Osteoblast (primary cell): ENCODE measurements at regions not wholly inside any gene's neighbourhood (a gene's known extent, or its start where the extent isn't known, plus 50 kb on each side); places are given as distances from the start of the nearest gene placed in this dataset.
A peak's percentile ranks its signal among the peaks of the same experiment; 100 is the strongest.

Experiments used
- DNase-seq: peaks from one replicate; pipeline ENCODE4 v3.0.0; 2011; ENCODE audit warnings: low spot score, mixed read lengths; ENCODE audit not compliant: insufficient read length; ENCODE audit errors: missing footprints
- H2AFZ ChIP-seq: 2 replicates; pipeline ENCODE4 v1.6.0; 2011; ENCODE audit warnings: mild to moderate bottlenecking, low read length
- H3K27ac ChIP-seq: 2 replicates; pipeline ENCODE4 v1.5.1; 2011; ENCODE audit warnings: mild to moderate bottlenecking, low read depth, low read length, moderate library complexity
- H3K27me3 ChIP-seq: 2 replicates; pipeline ENCODE4 v1.6.0; 2012; ENCODE audit warnings: mild to moderate bottlenecking, control low read depth, inconsistent platforms, low read length, moderate library complexity; ENCODE audit not compliant: insufficient read depth
- H3K36me3 ChIP-seq: 2 replicates; pipeline ENCODE4 v1.5.1; 2011; ENCODE audit warnings: mild to moderate bottlenecking, low read length, control low read depth, moderate library complexity; ENCODE audit not compliant: insufficient read depth
- H3K4me1 ChIP-seq: 2 replicates; pipeline ENCODE4 v1.5.1; 2011; ENCODE audit warnings: mild to moderate bottlenecking, low read length, control low read depth, moderate library complexity; ENCODE audit not compliant: insufficient read depth
- H3K4me2 ChIP-seq: 2 replicates; pipeline ENCODE4 v1.6.0; 2011; ENCODE audit warnings: mild to moderate bottlenecking, low read length; ENCODE audit not compliant: insufficient read depth
- H3K4me3 ChIP-seq: fragments of 200-600 bp; sonication (generic); 3 replicates; pipeline ENCODE4 v1.5.1; 2012; ENCODE audit warnings: mild to moderate bottlenecking, low read length, inconsistent platforms; ENCODE audit not compliant: insufficient read depth
- H3K79me2 ChIP-seq: 2 replicates; pipeline ENCODE4 v1.6.0; 2012; ENCODE audit warnings: mild to moderate bottlenecking, low read length, control low read depth, inconsistent platforms; ENCODE audit not compliant: insufficient read depth
- H3K9me3 ChIP-seq: 2 replicates; pipeline ENCODE4 v1.5.1; 2011; ENCODE audit warnings: low read depth, low read length, control low read depth
- H4K20me1 ChIP-seq: 2 replicates; pipeline ENCODE4 v1.6.0; 2012; ENCODE audit warnings: mild to moderate bottlenecking, low read length, control low read depth; ENCODE audit not compliant: insufficient read depth
- CTCF ChIP-seq: IDR thresholded peaks from 2 replicates; pipeline ENCODE4 v1.5.1; 2011; ENCODE audit warnings: mild to moderate bottlenecking, low read depth, low read length, moderate library complexity; ENCODE audit errors: extremely low read depth

- no peaks in the 10 kb centered on the region for H3K79me2 ChIP-seq
- no peak overlapping the region for H3K4me3 ChIP-seq
- no peaks in the 10 kb centered on the region for H3K9me3 ChIP-seq
- no peak overlapping the region for H2AFZ ChIP-seq
- H3K4me1 ChIP-seq, result no peaks in the 10 kb centered on the region
- H3K4me2 ChIP-seq, result no peak overlapping the region
- no peaks in the 10 kb centered on the region for H3K36me3 ChIP-seq
- no peaks in the 10 kb centered on the region for H3K27me3 ChIP-seq
- no peak overlapping the region for H3K27ac ChIP-seq
- no peak for TF ChIP-seq CTCF
- no peak for DNase-seq
- H4K20me1 ChIP-seq, result no peaks in the 10 kb centered on the region
Measured at GRCh38 chr6:104621396-104621795, 238.3 kb downstream of the HACE1 start.

- no peaks in the 10 kb centered on the region for H4K20me1 ChIP-seq
- TF ChIP-seq CTCF, result no peak
- no peaks in the 10 kb centered on the region for H3K9me3 ChIP-seq
- H3K27me3 ChIP-seq, result no peaks in the 10 kb centered on the region
- H3K36me3 ChIP-seq, result no peaks in the 10 kb centered on the region
- H2AFZ ChIP-seq, result no peak overlapping the region
- no peaks in the 10 kb centered on the region for H3K79me2 ChIP-seq
- H3K4me2 ChIP-seq, result no peak overlapping the region
- no peak overlapping the region for H3K27ac ChIP-seq
- DNase-seq, result no peak
- no peaks in the 10 kb centered on the region for H3K4me1 ChIP-seq
- no peak overlapping the region for H3K4me3 ChIP-seq
Measured at GRCh38 chr6:104617591-104617990, 242.1 kb downstream of the HACE1 start.

- DNase-seq, result peak; percentile 0
- Histone ChIP-seq H2AFZ (no peak overlapping the region), H3K9me3 (no peaks in the 10 kb centered on the region), H3K27me3 (no peaks in the 10 kb centered on the region), H3K4me1 (no peaks in the 10 kb centered on the region), H3K4me3 (no peak overlapping the region), H3K79me2 (no peaks in the 10 kb centered on the region), H3K27ac (no peak overlapping the region), H3K4me2 (no peak overlapping the region), H4K20me1 (no peaks in the 10 kb centered on the region), H3K36me3 (no peaks in the 10 kb centered on the region)
- TF ChIP-seq CTCF, result no peak
Measured at GRCh38 chr6:104614394-104614793, 245.3 kb downstream of the HACE1 start.

- Histone ChIP-seq H3K4me3 (no peak overlapping the region), H4K20me1 (no peaks in the 10 kb centered on the region), H3K79me2 (no peaks in the 10 kb centered on the region), H3K9me3 (no peaks in the 10 kb centered on the region), H3K27ac (no peak overlapping the region), H3K36me3 (no peaks in the 10 kb centered on the region), H2AFZ (no peak overlapping the region), H3K4me1 (no peaks in the 10 kb centered on the region), H3K27me3 (no peaks in the 10 kb centered on the region), H3K4me2 (no peak overlapping the region)
- DNase-seq, result no peak
- no peak for TF ChIP-seq CTCF
Measured at GRCh38 chr6:104613416-104614001, 246.2 kb downstream of the HACE1 start.
